CD4-positive, alpha-beta T cell treated with Interleukin-17A for 4 hours (primary cell): ENCODE measurements at regions not wholly inside any gene's neighbourhood (a gene's known extent, or its start where the extent isn't known, plus 50 kb on each side); places are given as distances from the start of the nearest gene placed in this dataset.

Experiments used
- DNase-seq: peaks from one replicate; pipeline ENCODE4 v3.0.0-alpha.2; 2020; ENCODE audit warnings: mixed read lengths

GRCh38 chr1:29380532-29380931, 144.2 kb downstream of the PTPRU start:
- no peak for DNase-seq

- DNase-seq = no peak
Measured at GRCh38 chr1:29379443-29380073, 143.2 kb downstream of the PTPRU start.
